Fibroblast of peridontal ligament (primary cell): ENCODE measurements at regions not wholly inside any gene's neighbourhood (a gene's known extent, or its start where the extent isn't known, plus 50 kb on each side); places are given as distances from the start of the nearest gene placed in this dataset.

Source experiments
- DNase-seq: peaks from one replicate; pipeline ENCODE4 v3.0.0-alpha.2; 2010; ENCODE audit errors: extremely low read depth

GRCh38 chr11:130640526-130640925 lies 192.1 kb downstream of the ADAMTS15 start:
- no peak for DNase-seq

GRCh38 chr11:130641876-130642275 lies 193.4 kb downstream of the ADAMTS15 start:
- DNase-seq: no peak

- no peak for DNase-seq
Measured at GRCh38 chr11:130642994-130643393, 194.5 kb downstream of the ADAMTS15 start.

- no peak for DNase-seq
Measured at GRCh38 chr11:130644187-130644586, 195.7 kb downstream of the ADAMTS15 start.

- DNase-seq: no peak
Measured at GRCh38 chr11:130645164-130645842, 196.9 kb downstream of the ADAMTS15 start.

GRCh38 chr11:130645843-130646197 lies 197.4 kb downstream of the ADAMTS15 start:
- DNase-seq: no peak

- no peak for DNase-seq
Measured at GRCh38 chr11:130646881-130647280, 198.4 kb downstream of the ADAMTS15 start.

- no peak for DNase-seq
Measured at GRCh38 chr11:130647371-130647770, 198.9 kb downstream of the ADAMTS15 start.

- DNase-seq: no peak
Measured at GRCh38 chr11:130649801-130650200, 201.4 kb downstream of the ADAMTS15 start.

- peak; percentile 30 for DNase-seq
Measured at GRCh38 chr11:130650456-130651030, 202.1 kb downstream of the ADAMTS15 start.

- no peak for DNase-seq
Measured at GRCh38 chr11:130651066-130651855, 202.8 kb downstream of the ADAMTS15 start.

GRCh38 chr11:130652671-130653335 lies 204.4 kb downstream of the ADAMTS15 start:
- peak; percentile 98 for DNase-seq

- DNase-seq: peak; percentile 75
Measured at GRCh38 chr11:130653838-130654636, 205.6 kb downstream of the ADAMTS15 start.

- no peak for DNase-seq
Measured at GRCh38 chr11:130655300-130655699, 206.9 kb downstream of the ADAMTS15 start.

GRCh38 chr11:130666781-130667251 lies 218.4 kb downstream of the ADAMTS15 start:
- DNase-seq: peak; percentile 29

GRCh38 chr11:130668751-130669150 lies 220.3 kb downstream of the ADAMTS15 start:
- no peak for DNase-seq

GRCh38 chr11:130670200-130670599 lies 221.8 kb downstream of the ADAMTS15 start:
- no peak for DNase-seq

- DNase-seq: peak; percentile 93
Measured at GRCh38 chr11:130671801-130672700, 223.6 kb downstream of the ADAMTS15 start.

- DNase-seq: no peak
Measured at GRCh38 chr11:130672911-130673310, 224.5 kb downstream of the ADAMTS15 start.

- no peak for DNase-seq
Measured at GRCh38 chr11:130673698-130674097, 225.3 kb downstream of the ADAMTS15 start.
